Transverse colon (tissue), 4 donors: ENCODE measurements at regions not wholly inside any gene's neighbourhood (a gene's known extent, or its start where the extent isn't known, plus 50 kb on each side); places are given as distances from the start of the nearest gene placed in this dataset.

Experiments
- DNase-seq: peaks from one replicate; pipeline ENCODE4 v3.0.0-alpha.2; 2019
- H3K27ac ChIP-seq, 4 donors: fragments of 200-600 bp; sonication (generic); 2 replicates each; pipeline ENCODE4 v1.5.1; 2016 to 2018; ENCODE audit warnings: inconsistent platforms in 4 of 4
- H3K27me3 ChIP-seq: fragments of 200-600 bp; sonication (generic); 2 replicates; pipeline ENCODE4 v1.5.1; 2017; ENCODE audit warnings: inconsistent platforms
- H3K36me3 ChIP-seq, 4 donors: fragments of 200-600 bp; sonication (generic); 2 replicates each; pipeline ENCODE4 v1.5.1; 2017 to 2019; ENCODE audit warnings: inconsistent platforms in 4 of 4
- H3K4me1 ChIP-seq, 4 donors: fragments of 200-600 bp; sonication (generic); 2 replicates each; pipeline ENCODE4 v1.5.1; 2017 to 2020; ENCODE audit warnings: inconsistent platforms in 4 of 4
- H3K4me3 ChIP-seq, 4 donors: fragments of 200-600 bp; sonication (generic); 1 replicate in 1 of 4; 2 replicates in 3 of 4; pipeline versions ENCODE4 v1.5.1 to v1.6.1; 2017 to 2019; ENCODE audit warnings: inconsistent platforms in 4 of 4
- H3K9me3 ChIP-seq, 2 donors: fragments of 200-600 bp; sonication (generic); 2 replicates each; pipeline ENCODE4 v1.5.1; 2017 to 2019; ENCODE audit warnings: inconsistent platforms in 2 of 2
- EP300 ChIP-seq: sonication (generic); formaldehyde crosslinking; IDR thresholded peaks from one replicate; pipeline ENCODE4 v1.6.1; 2017; ENCODE audit warnings: antibody characterized with exemption, low read depth
- POLR2A ChIP-seq: fragments of 450-650 bp; IDR thresholded peaks from one replicate; pipeline ENCODE4 v1.6.1; 2016; ENCODE audit warnings: antibody characterized with exemption, mild to moderate bottlenecking, moderate library complexity
- POLR2AphosphoS5 ChIP-seq, 3 donors: sonication (generic); formaldehyde crosslinking; IDR thresholded peaks; one replicate each; pipeline ENCODE4 v1.6.1; 2016; ENCODE audit warnings: antibody characterized with exemption in 3 of 3
- WGBS, 2 donors: methylation state at CpG; one replicate each; pipeline ENCODE4 v1.1.5; 2018; ENCODE audit warnings: low coverage in 1 of 2; 5-methylcytosine and 5-hydroxymethylcytosine counted together
- in situ Hi-C, 4 donors: fragments of 200-750 bp; cut with MboI; loops; one replicate each; pipeline versions ENCODE4 v1.15.0 to v1.15.1; 2017; ENCODE audit warnings: low sequenced_read_pairs in 3 of 4, low pct_ligation_motif_present in 1 of 4, low pct_unique_long_range_greater_than_20kb in 1 of 4
- intact Hi-C: fragments of 100-400 bp; cut with DNase I; formaldehyde crosslinking; loops from one replicate; pipeline ENCODE4 v1.15.1; 2023; ENCODE audit warnings: low total_unique reads
- TF ChIP-seq, protein P1 (sequence below), 5 experiments: fragments of 200-600 bp in 3 of 5; fragments of 450-650 bp in 2 of 5; sonication (generic) in 3 of 5; IDR thresholded peaks; 1 replicate in 2 of 5; 2 replicates in 3 of 5; pipeline ENCODE4 v1.5.1; 2016 to 2017; ENCODE audit warnings: antibody characterized with exemption in 5 of 5, inconsistent platforms in 3 of 5, mild to moderate bottlenecking in 2 of 5, moderate library complexity in 1 of 5

DNA sequence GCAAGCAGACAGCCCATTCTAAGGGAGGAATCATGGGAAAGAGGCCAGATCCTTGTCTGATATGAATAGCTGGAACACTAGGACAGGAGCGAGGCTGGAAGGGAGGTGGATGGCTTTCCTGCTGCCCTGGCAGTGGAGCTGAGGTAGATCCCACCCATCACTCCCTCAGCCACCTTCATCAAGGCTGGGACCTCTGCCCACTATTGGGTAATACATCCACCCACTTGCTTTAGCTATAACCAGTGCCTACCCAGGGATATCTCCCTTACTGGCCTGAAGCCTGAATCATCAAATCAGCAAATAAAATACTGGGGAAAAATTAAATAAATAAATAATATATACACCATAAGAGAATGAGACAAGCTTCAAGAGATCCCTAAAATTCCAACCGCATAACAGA is 183.2 kb upstream of the KYNU start:
- no peak overlapping the region for H3K4me3 ChIP-seq
- DNase-seq = no peak
- no peaks in the 10 kb centered on the region for H3K36me3 ChIP-seq
- in situ Hi-C loops (loop anchor here in 2 of 4 donors (25.0 kb wide), 1 partner anchor 293 kb away; no protein-coding TSS in a partner anchor), intact Hi-C loops (loop anchor here (10.0 kb wide), 1 partner anchor 1039 kb away; no protein-coding TSS in a partner anchor)
- TF ChIP-seq POLR2AphosphoS5 (IDR thresholded peaks at IDR 0.05) (no peak), POLR2A (no peak), EP300 (no peak)
- TF ChIP-seq, protein P1, sequence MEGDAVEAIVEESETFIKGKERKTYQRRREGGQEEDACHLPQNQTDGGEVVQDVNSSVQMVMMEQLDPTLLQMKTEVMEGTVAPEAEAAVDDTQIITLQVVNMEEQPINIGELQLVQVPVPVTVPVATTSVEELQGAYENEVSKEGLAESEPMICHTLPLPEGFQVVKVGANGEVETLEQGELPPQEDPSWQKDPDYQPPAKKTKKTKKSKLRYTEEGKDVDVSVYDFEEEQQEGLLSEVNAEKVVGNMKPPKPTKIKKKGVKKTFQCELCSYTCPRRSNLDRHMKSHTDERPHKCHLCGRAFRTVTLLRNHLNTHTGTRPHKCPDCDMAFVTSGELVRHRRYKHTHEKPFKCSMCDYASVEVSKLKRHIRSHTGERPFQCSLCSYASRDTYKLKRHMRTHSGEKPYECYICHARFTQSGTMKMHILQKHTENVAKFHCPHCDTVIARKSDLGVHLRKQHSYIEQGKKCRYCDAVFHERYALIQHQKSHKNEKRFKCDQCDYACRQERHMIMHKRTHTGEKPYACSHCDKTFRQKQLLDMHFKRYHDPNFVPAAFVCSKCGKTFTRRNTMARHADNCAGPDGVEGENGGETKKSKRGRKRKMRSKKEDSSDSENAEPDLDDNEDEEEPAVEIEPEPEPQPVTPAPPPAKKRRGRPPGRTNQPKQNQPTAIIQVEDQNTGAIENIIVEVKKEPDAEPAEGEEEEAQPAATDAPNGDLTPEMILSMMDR (IDR thresholded peaks at IDR 0.05) = no peak
- no peaks in the 10 kb centered on the region for H3K27me3 ChIP-seq
- H3K4me1 ChIP-seq = no peaks in the 10 kb centered on the region
- no peak overlapping the region for H3K27ac ChIP-seq
- 86 to 100% methylated on average over 1 to 2 of the region's 2 CpGs for WGBS, 2 donors
- no peaks in the 10 kb centered on the region for H3K9me3 ChIP-seq

DNA sequence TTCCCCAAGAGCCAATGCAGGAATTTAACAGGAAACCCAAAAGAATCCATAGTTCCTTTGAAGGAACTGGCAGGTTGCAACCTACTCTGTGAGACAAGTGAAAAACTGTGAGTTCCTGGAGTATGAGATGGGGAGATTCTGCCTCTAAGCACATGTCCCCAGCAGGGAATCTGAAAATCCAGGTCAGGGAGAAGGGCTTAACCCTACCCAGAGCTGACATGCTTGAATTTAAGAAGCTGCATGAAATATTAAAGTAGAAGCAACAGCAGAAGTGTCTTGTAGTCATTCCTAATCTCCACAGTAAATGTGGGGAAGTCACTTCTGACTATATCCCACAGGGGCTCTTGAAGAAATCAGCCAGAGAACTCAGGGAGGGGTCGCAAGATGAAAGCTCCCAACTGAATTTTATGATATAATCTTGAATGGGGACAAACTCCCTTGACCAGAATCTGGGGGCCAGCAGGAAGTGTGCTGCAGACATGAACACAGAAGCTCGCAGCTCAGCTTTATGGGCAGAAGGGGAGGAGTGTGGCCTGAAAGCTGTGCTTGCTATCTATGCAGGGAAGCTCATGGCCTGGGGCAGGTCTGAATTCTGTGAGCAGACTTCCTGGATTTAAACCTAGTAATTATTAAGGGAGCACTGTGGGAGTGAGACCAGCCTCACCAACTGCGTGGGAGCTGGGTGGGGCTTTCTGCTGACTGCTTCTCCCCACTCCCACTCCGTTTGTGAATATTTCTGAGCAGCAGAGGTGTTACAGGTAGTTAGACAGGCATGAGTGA is 184.1 kb upstream of the KYNU start:
- H3K4me3 ChIP-seq = no peak overlapping the region
- no peak overlapping the region for H3K27ac ChIP-seq
- WGBS, 2 donors = 58% methylated on average over 4 of the region's 4 CpGs; no CpG with 5 or more reads in 1 of the 2 donors
- TF ChIP-seq POLR2AphosphoS5 (IDR thresholded peaks at IDR 0.05) (no peak), POLR2A (no peak), EP300 (no peak)
- TF ChIP-seq, protein P1 (IDR thresholded peaks at IDR 0.05) = no peak
- H3K36me3 ChIP-seq = no peaks in the 10 kb centered on the region
- DNase-seq = no peak
- no peaks in the 10 kb centered on the region for H3K4me1 ChIP-seq
- in situ Hi-C loops (loop anchor here in 2 of 4 donors (25.0 kb wide), 1 partner anchor 294 kb away; no protein-coding TSS in a partner anchor), intact Hi-C loops (loop anchor here (10.0 kb wide), 1 partner anchor 1039 kb away; no protein-coding TSS in a partner anchor)
- no peaks in the 10 kb centered on the region for H3K27me3 ChIP-seq
- H3K9me3 ChIP-seq = no peaks in the 10 kb centered on the region

DNA sequence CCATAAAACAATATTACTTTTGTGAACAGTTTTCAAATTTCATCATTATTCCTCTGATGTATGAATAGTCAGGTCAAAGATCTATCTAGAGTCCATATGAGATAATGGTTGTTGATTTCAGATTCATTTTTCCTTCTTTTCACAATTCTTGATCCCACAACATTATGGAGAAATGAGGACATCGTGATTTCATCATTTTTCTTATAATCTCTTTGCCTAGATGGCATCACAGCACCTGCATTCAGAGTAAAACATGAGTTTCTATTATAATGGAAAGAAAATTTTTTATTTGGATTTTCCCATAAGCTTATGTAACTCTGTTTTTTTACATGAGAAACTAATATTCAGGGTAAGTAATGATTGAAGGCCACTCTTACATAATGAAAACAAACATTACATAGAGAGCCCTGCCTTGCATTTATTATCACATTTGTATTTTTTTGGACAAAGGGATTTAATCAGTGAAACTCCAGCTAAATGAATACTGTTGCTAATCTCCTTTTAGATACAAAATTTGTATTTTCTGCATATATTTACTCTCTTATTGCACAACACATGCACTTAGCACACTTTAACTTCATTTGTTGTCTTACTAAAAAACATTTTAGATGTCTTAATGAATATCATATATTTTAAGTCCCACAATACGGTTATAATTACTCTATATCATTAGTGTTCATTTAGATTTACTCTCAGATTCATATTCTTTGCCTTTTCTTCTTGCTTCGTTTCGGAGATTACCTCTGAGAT is 188.4 kb upstream of the KYNU start:
- 65 to 81% methylated on average over 4 of the region's 4 CpGs for WGBS, 2 donors
- in situ Hi-C loops = loop anchor here in 2 of 4 donors (25.0 kb wide), 1 partner anchor 298 kb away; no protein-coding TSS in a partner anchor
- no peak overlapping the region for H3K4me3 ChIP-seq

More for the DNA sequence above, 188.4 kb upstream of the KYNU start:
- DNase-seq = no peak
- Histone ChIP-seq H3K27me3 (no peaks in the 10 kb centered on the region), H3K36me3 (no peaks in the 10 kb centered on the region), H3K4me1 (no peaks in the 10 kb centered on the region), H3K27ac (no peak overlapping the region), H3K9me3 (no peaks in the 10 kb centered on the region)
- TF ChIP-seq, protein P1 (IDR thresholded peaks at IDR 0.05) = no peak
- TF ChIP-seq EP300 (no peak), POLR2AphosphoS5 (IDR thresholded peaks at IDR 0.05) (no peak), POLR2A (no peak)
- intact Hi-C loops = no loop called here
